ENCODE measurements at regions not wholly inside any gene's neighbourhood (a gene's known extent, or its start where the extent isn't known, plus 50 kb on each side); places are given as distances from the start of the nearest gene placed in this dataset.
A peak's percentile ranks its signal among the peaks of the same experiment; 100 is the strongest.
"Not testable (repeated sequence)": the region's sequence is repeated elsewhere in the genome, so short reads cannot be mapped to it uniquely, and the experiment has no call there.

- DNase-seq (ENCODE audit: low spot score): peak; percentile 65
Measured at GRCh38 chr1:100597061-100597741, 59.3 kb downstream of the GPR88 start.

- no peak for DNase-seq (ENCODE audit: low spot score)
Measured at GRCh38 chr1:100597784-100598183, 59.8 kb downstream of the GPR88 start.

- DNase-seq (ENCODE audit: low spot score): not testable (repeated sequence)
Measured at GRCh38 chr1:100600377-100600776, 62.4 kb downstream of the GPR88 start.

- DNase-seq (ENCODE audit: low spot score): not testable (repeated sequence)
Measured at GRCh38 chr1:100602028-100602427, 64.1 kb downstream of the GPR88 start.

- DNase-seq (ENCODE audit: low spot score): no peak
Measured at GRCh38 chr1:100604372-100604771, 66.4 kb downstream of the GPR88 start.

GRCh38 chr1:100606438-100606837 is 68.5 kb downstream of the GPR88 start:
- DNase-seq (ENCODE audit: low spot score): peak; percentile 64

- DNase-seq (ENCODE audit: low spot score): peak; percentile 19
Measured at GRCh38 chr1:100607628-100608240, 69.8 kb downstream of the GPR88 start.

GRCh38 chr1:100609849-100610248 is 71.9 kb downstream of the GPR88 start:
- DNase-seq (ENCODE audit: low spot score): no peak

GRCh38 chr1:100611086-100611485 is 73.1 kb downstream of the GPR88 start:
- DNase-seq (ENCODE audit: low spot score): no peak

- no peak for DNase-seq (ENCODE audit: low spot score)
Measured at GRCh38 chr1:100612540-100612939, 74.6 kb downstream of the GPR88 start.

GRCh38 chr1:100613817-100614559 is 76.0 kb downstream of the GPR88 start:
- no peak for DNase-seq (ENCODE audit: low spot score)

- no peak for DNase-seq (ENCODE audit: low spot score)
Measured at GRCh38 chr1:100614570-100614969, 76.6 kb downstream of the GPR88 start.

- no peak for DNase-seq (ENCODE audit: low spot score)
Measured at GRCh38 chr1:100615686-100616085, 77.7 kb downstream of the GPR88 start.

- no peak for DNase-seq (ENCODE audit: low spot score)
Measured at GRCh38 chr1:100616121-100616621, 78.2 kb downstream of the GPR88 start.

- peak; percentile 76 for DNase-seq (ENCODE audit: low spot score)
Measured at GRCh38 chr1:100622037-100622436, 84.1 kb downstream of the GPR88 start.

- DNase-seq (ENCODE audit: low spot score): no peak
Measured at GRCh38 chr1:100622506-100622905, 84.6 kb downstream of the GPR88 start.

- peak; percentile 28 for DNase-seq (ENCODE audit: low spot score)
Measured at GRCh38 chr1:100622966-100623762, 85.2 kb downstream of the GPR88 start.

GRCh38 chr1:100624886-100625610 is 87.1 kb downstream of the GPR88 start:
- DNase-seq (ENCODE audit: low spot score): no peak

- DNase-seq (ENCODE audit: low spot score): no peak
Measured at GRCh38 chr1:100626397-100626796, 88.5 kb downstream of the GPR88 start.

GRCh38 chr1:100627054-100627716 is 89.2 kb downstream of the GPR88 start:
- peak; percentile 70 for DNase-seq (ENCODE audit: low spot score)

GRCh38 chr1:100627936-100628335 is 90.0 kb downstream of the GPR88 start:
- DNase-seq (ENCODE audit: low spot score): no peak
